ENCODE measurements at regions not wholly inside any gene's neighbourhood (a gene's known extent, or its start where the extent isn't known, plus 50 kb on each side); places are given as distances from the start of the nearest gene placed in this dataset.

GRCh38 chr6:149223904-149224351 lies 93.6 kb upstream of the TAB2 start:
- TF ChIP-seq CTCF (conservative IDR thresholded peaks at IDR 0.05; ENCODE audit: low read depth, low read length) (no peak), EZH2 (IDR thresholded peaks at IDR 0.05; ENCODE audit: borderline replicate concordance, low read depth, low read length, poor library complexity, severe bottlenecking) (no peak)
- ChIA-PET POLR2A (ENCODE audit: low non-redundant PET) (interaction anchor here (0.7 kb wide), 1 partner anchor 26 kb away, joined by 4 read pairs; no protein-coding TSS in a partner anchor), CTCF (no interaction called here)
- no peaks in the 10 kb centered on the region for H3K9me3 ChIP-seq (ENCODE audit: low read depth, low read length, poor library complexity, severe bottlenecking)
- no peak overlapping the region for H3K4me3 ChIP-seq (ENCODE audit: low read depth, low read length, poor library complexity, severe bottlenecking)
- no peaks in the 10 kb centered on the region for H3K36me3 ChIP-seq (ENCODE audit: insufficient read depth, low read length, poor library complexity, severe bottlenecking)
- no TSS peak for BruUV-seq (replicated peaks)
- H3K4me1 ChIP-seq (ENCODE audit: insufficient read depth, low read length, poor library complexity, severe bottlenecking): peaks cover 7% of the 10 kb centered on the region
- H3K27ac ChIP-seq (ENCODE audit: low read depth, low read length, poor library complexity, severe bottlenecking): no peak overlapping the region
- no peaks in the 10 kb centered on the region for H3K27me3 ChIP-seq (replicated peaks; ENCODE audit: insufficient read depth, low read depth, low read length, poor library complexity)
- intact Hi-C loops (cut with micrococcal nuclease; ENCODE audit: unreplicated experiment): no loop called here
- no peak for DNase-seq (ENCODE audit: low spot score)

- ChIA-PET POLR2A (ENCODE audit: low non-redundant PET) (interaction anchor here (0.7 kb wide), 1 partner anchor 26 kb away, joined by 4 read pairs; no protein-coding TSS in a partner anchor), CTCF (no interaction called here)
- TF ChIP-seq EZH2 (IDR thresholded peaks at IDR 0.05; ENCODE audit: borderline replicate concordance, low read depth, low read length, poor library complexity, severe bottlenecking): no peak
- no peak for TF ChIP-seq CTCF (conservative IDR thresholded peaks at IDR 0.05; ENCODE audit: low read depth, low read length)
- BruUV-seq (replicated peaks): no TSS peak
- Histone ChIP-seq H3K4me1 (ENCODE audit: insufficient read depth, low read length, poor library complexity, severe bottlenecking) (peaks cover 7% of the 10 kb centered on the region), H3K36me3 (ENCODE audit: insufficient read depth, low read length, poor library complexity, severe bottlenecking) (no peaks in the 10 kb centered on the region), H3K27ac (ENCODE audit: low read depth, low read length, poor library complexity, severe bottlenecking) (no peak overlapping the region), H3K27me3 (replicated peaks; ENCODE audit: insufficient read depth, low read depth, low read length, poor library complexity) (no peaks in the 10 kb centered on the region), H3K9me3 (ENCODE audit: low read depth, low read length, poor library complexity, severe bottlenecking) (no peaks in the 10 kb centered on the region), H3K4me3 (ENCODE audit: low read depth, low read length, poor library complexity, severe bottlenecking) (no peak overlapping the region)
- no peak for DNase-seq (ENCODE audit: low spot score)
- intact Hi-C loops (cut with micrococcal nuclease; ENCODE audit: unreplicated experiment): no loop called here
Measured at GRCh38 chr6:149224399-149224798, 93.1 kb upstream of the TAB2 start.

- ChIA-PET CTCF (no interaction called here), POLR2A (ENCODE audit: low non-redundant PET) (no interaction called here)
- no peaks in the 10 kb centered on the region for H3K36me3 ChIP-seq (ENCODE audit: insufficient read depth, low read length, poor library complexity, severe bottlenecking)
- no peak overlapping the region for H3K27ac ChIP-seq (ENCODE audit: low read depth, low read length, poor library complexity, severe bottlenecking)
- no peak for TF ChIP-seq EZH2 (IDR thresholded peaks at IDR 0.05; ENCODE audit: borderline replicate concordance, low read depth, low read length, poor library complexity, severe bottlenecking)
- TF ChIP-seq CTCF (conservative IDR thresholded peaks at IDR 0.05; ENCODE audit: low read depth, low read length): no peak
- no peaks in the 10 kb centered on the region for H3K9me3 ChIP-seq (ENCODE audit: low read depth, low read length, poor library complexity, severe bottlenecking)
- peaks cover 7% of the 10 kb centered on the region for H3K4me1 ChIP-seq (ENCODE audit: insufficient read depth, low read length, poor library complexity, severe bottlenecking)
- BruUV-seq (replicated peaks): no TSS peak
- H3K4me3 ChIP-seq (ENCODE audit: low read depth, low read length, poor library complexity, severe bottlenecking): no peak overlapping the region
- no peaks in the 10 kb centered on the region for H3K27me3 ChIP-seq (replicated peaks; ENCODE audit: insufficient read depth, low read depth, low read length, poor library complexity)
- intact Hi-C loops (cut with micrococcal nuclease; ENCODE audit: unreplicated experiment): no loop called here
- DNase-seq (ENCODE audit: low spot score): no peak
Measured at GRCh38 chr6:149225370-149225769, 92.1 kb upstream of the TAB2 start.
